Stimulated activated naive B cell treated with anti-CD40 and anti-IgM and Interleukin-4, amounts not matched to agents 10 μg/mL and 1 μg/mL and 100 μg/mL, for 72 hours (primary cell): ENCODE measurements at regions not wholly inside any gene's neighbourhood (a gene's known extent, or its start where the extent isn't known, plus 50 kb on each side); places are given as distances from the start of the nearest gene placed in this dataset.

Source experiments
- ATAC-seq, 2 donors: fragments of 150-1000 bp; cut with Tn5 transposase; replicated peaks; 2 replicates each; pipeline ENCODE4 v1.10.0; 2021; ENCODE audit warnings: moderate library complexity in 1 of 2
- DNase-seq: peaks from one replicate; pipeline ENCODE4 v3.0.0; 2021
- H3K27ac Mint-ChIP-seq: one replicate; pipeline ENCODE4 v1.8.0; 2022; ENCODE audit warnings: mild to moderate bottlenecking, mixed read lengths
- H3K27me3 Mint-ChIP-seq, 2 donors: one replicate each; pipeline ENCODE4 v1.8.0; 2022; ENCODE audit warnings: mixed read lengths in 2 of 2
- H3K36me3 Mint-ChIP-seq, 2 donors: one replicate each; pipeline ENCODE4 v1.8.0; 2022; ENCODE audit warnings: mixed read lengths in 2 of 2, mild to moderate bottlenecking in 1 of 2
- H3K4me1 Mint-ChIP-seq, 2 donors: one replicate each; pipeline ENCODE4 v1.8.0; 2022; ENCODE audit warnings: mixed read lengths in 2 of 2, mild to moderate bottlenecking in 1 of 2
- H3K4me3 Mint-ChIP-seq, 2 donors: one replicate each; pipeline ENCODE4 v1.8.0; 2022; ENCODE audit warnings: mild to moderate bottlenecking in 2 of 2, mixed read lengths in 2 of 2, moderate library complexity in 1 of 2
- H3K9me3 Mint-ChIP-seq, 2 donors: one replicate each; pipeline ENCODE4 v1.8.0; 2022; ENCODE audit warnings: mixed read lengths in 2 of 2, mild to moderate bottlenecking in 1 of 2

DNA sequence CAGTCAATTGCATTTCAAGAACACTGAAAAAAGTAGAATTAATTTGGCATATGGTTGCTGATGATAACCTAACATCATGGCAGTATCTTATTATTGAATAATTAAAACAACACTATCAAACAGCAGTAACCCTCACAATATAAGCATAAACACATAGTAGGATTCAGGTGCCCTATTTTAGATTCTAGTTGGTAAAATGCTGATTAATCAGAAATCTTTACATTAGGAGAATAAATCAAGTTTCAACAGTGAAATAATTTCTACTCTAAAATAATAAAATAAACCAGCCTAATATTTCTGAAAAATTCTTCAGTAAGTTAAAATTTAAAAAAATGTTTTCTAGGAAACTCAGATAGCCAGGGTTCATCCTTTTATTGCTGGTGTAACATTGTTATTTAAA, 76.4 kb upstream of the NUDT12 start:
- Mint-ChIP-seq H3K27ac (no peak overlapping the region), H3K9me3 (no peaks in the 10 kb centered on the region), H3K36me3 (no peaks in the 10 kb centered on the region), H3K27me3 (no peaks in the 10 kb centered on the region), H3K4me3 (no peak overlapping the region), H3K4me1 (no peaks in the 10 kb centered on the region)
- no peak for ATAC-seq
- no peak for DNase-seq

DNA sequence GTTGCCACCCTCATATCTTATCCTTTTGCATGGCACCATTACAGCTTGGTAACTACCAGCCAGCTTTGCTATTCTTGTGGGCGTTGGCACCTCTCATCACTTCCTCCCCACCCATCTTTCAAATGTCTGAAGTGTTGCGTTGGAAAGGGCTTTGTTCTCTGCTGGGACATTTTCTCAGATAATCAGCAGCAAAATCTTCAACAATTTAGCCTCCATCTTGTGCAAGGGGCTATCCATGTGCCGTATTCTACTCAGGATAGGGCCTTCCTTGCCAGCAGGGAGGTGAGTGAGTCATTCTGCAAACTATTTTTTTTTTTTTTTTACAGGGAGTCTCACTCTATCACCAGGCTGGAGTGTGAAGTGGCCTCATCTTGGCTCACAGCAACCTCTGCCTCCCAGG, 62.1 kb upstream of the NUDT12 start:
- Mint-ChIP-seq H3K27ac (no peak overlapping the region), H3K9me3 (peaks cover 0 to 1% of the 10 kb centered on the region in 2 donors), H3K36me3 (no peaks in the 10 kb centered on the region), H3K4me3 (no peak overlapping the region), H3K4me1 (no peaks in the 10 kb centered on the region), H3K27me3 (no peaks in the 10 kb centered on the region)
- ATAC-seq = no peak
- no peak for DNase-seq

DNA sequence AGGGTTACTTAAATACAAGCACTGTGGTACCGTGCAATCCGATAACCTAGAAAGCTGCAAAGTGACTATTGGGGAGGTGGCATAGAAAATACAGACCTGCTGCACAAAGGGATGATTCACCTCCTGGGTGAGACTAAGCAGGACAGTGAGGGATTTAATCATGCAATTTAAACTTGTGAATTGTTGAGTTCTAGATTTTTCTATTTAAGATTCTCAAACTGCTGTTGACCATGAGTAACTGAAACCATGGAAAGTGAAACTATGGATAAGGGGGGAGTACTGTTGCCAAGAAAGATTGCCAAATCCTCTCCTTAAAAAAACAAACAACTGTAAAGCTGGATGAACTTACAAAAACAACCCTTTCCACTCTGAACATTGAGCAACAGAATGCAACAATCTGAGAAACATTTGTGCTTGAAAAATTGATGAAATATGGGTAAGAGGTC, 61.5 kb upstream of the NUDT12 start:
- Mint-ChIP-seq H3K9me3 (peaks cover 0 to 1% of the 10 kb centered on the region in 2 donors), H3K4me1 (no peaks in the 10 kb centered on the region), H3K27ac (no peak overlapping the region), H3K4me3 (no peak overlapping the region), H3K27me3 (no peaks in the 10 kb centered on the region), H3K36me3 (no peaks in the 10 kb centered on the region)
- DNase-seq (no peak), ATAC-seq (no peak)

DNA sequence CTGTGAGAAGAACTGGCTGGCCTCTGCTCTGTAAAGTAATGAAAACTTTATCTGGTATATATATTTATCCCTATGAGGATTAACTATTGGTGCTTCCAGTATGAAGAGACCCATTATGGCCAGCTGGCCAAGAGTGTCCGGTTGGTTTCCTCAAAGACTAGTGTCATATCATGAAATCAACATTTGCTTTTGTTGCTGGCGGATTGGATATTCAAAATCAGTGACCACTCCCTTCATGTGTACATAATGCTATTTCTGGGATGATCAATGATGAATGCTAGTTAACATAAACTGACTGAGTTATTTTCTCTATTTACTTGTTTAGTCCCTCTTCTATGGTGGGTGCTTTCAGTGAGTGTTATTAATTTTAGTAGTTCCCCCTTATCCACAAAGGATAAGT, 60.8 kb upstream of the NUDT12 start:
- Mint-ChIP-seq H3K36me3 (no peaks in the 10 kb centered on the region), H3K4me3 (no peak overlapping the region), H3K9me3 (peaks cover 0 to 1% of the 10 kb centered on the region in 2 donors), H3K27me3 (no peaks in the 10 kb centered on the region), H3K27ac (no peak overlapping the region), H3K4me1 (no peaks in the 10 kb centered on the region)
- ATAC-seq (no peak), DNase-seq (no peak)

DNA sequence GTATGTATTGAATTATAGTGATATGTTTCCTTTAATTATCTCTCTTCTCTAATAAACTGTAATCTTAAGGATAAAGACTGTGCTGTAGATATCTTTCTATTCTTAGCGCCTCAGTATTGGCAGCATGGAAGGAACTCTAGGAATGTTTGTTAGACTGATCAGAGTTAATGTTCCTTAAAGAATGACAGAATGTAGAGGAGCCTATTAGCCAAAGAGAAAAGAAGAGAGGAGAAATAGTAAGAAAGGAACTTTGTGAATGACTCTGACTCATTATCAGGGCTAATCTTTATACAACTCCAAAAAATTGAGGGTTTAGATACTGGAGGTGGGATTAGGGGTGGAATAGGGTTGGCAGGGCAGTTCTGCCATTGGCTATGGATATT, 59.0 kb upstream of the NUDT12 start:
- H3K27ac Mint-ChIP-seq = no peak overlapping the region
- no peaks in the 10 kb centered on the region for H3K36me3 Mint-ChIP-seq
- ATAC-seq = no peak
- no peak overlapping the region for H3K4me3 Mint-ChIP-seq
- DNase-seq = no peak
- no peaks in the 10 kb centered on the region for H3K9me3 Mint-ChIP-seq
- no peaks in the 10 kb centered on the region for H3K27me3 Mint-ChIP-seq
- H3K4me1 Mint-ChIP-seq = no peaks in the 10 kb centered on the region

DNA sequence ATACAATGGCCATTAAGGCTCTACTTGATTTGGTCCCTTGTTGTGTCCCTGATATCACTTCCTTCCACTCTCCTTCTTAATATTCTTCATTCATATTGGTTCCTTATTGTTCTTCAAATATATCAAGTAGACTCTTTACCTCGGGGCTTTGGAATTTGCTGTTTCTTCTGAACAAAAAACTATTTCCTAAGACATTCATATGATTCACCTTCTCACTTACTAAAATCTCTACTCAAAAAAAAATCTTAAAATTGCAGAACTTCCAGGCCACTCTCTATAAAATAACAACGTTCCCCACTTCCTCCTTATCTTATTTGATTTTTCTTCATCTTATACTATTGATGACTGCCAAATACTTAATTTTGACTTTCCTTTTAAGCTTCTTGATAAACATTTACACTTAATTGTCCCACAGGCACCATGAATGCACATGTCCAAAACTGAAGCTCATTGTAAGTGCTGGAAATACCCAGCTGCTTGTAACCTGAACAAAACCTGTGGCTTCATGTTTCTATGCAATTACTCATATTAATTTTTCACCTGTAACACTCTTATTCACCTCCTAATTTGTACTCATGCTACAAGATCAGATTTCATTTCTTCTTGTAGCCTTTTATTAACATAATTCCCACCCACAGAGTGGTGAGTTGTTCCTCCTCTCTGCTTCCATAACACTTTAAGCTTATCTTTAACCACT, 58.4 kb upstream of the NUDT12 start:
- no peak overlapping the region for H3K27ac Mint-ChIP-seq
- H3K9me3 Mint-ChIP-seq = no peaks in the 10 kb centered on the region
- ATAC-seq (no peak), DNase-seq (no peak)
- H3K36me3 Mint-ChIP-seq = no peaks in the 10 kb centered on the region
- no peaks in the 10 kb centered on the region for H3K27me3 Mint-ChIP-seq
- no peak overlapping the region for H3K4me3 Mint-ChIP-seq
- no peaks in the 10 kb centered on the region for H3K4me1 Mint-ChIP-seq

DNA sequence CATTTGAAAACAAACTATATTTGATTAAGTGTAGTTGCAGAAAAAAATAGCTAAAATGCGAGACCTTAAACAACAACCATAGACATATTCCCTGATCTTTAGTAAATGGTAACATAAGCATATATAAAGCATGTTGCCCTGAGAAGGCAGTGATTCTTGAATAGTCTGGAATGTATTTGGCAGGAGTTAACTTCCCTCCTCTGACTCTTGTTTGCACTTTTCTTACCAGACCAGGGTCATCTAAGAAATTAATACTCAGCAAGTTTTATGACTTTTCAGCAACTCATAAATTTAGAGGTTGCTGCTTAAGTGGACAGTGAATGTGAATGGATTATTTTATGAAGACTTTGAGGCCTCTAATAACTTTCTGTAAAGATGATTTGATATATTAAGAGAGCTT, 55.3 kb upstream of the NUDT12 start:
- H3K27ac Mint-ChIP-seq = no peak overlapping the region
- H3K36me3 Mint-ChIP-seq = no peaks in the 10 kb centered on the region
- no peaks in the 10 kb centered on the region for H3K27me3 Mint-ChIP-seq
- DNase-seq (no peak), ATAC-seq (no peak)
- H3K4me3 Mint-ChIP-seq = no peak overlapping the region
- H3K4me1 Mint-ChIP-seq = no peaks in the 10 kb centered on the region
- no peaks in the 10 kb centered on the region for H3K9me3 Mint-ChIP-seq

DNA sequence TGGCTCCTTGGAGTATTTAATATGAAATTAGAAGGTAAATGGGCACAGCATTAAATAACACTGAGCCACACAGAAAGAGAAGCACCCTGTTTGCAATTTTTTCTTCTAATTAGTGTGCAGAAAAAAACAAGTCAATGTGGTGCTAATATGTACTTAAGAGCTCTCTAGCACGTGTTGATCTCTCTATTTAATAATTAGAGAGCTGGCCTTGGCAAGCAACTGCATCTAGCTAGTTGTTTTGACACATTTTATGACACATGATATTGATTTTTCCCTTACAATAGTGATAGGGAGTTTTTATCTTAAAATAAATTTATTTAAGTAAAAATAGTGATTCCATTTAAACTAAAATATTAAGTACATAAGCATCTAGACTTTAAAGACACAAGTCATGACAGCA, 54.5 kb upstream of the NUDT12 start:
- ATAC-seq = no peak
- H3K36me3 Mint-ChIP-seq = no peaks in the 10 kb centered on the region
- H3K27me3 Mint-ChIP-seq = no peaks in the 10 kb centered on the region
- no peaks in the 10 kb centered on the region for H3K4me1 Mint-ChIP-seq
- H3K27ac Mint-ChIP-seq = no peak overlapping the region
- no peak for DNase-seq
- H3K9me3 Mint-ChIP-seq = no peaks in the 10 kb centered on the region
- H3K4me3 Mint-ChIP-seq = no peak overlapping the region

DNA sequence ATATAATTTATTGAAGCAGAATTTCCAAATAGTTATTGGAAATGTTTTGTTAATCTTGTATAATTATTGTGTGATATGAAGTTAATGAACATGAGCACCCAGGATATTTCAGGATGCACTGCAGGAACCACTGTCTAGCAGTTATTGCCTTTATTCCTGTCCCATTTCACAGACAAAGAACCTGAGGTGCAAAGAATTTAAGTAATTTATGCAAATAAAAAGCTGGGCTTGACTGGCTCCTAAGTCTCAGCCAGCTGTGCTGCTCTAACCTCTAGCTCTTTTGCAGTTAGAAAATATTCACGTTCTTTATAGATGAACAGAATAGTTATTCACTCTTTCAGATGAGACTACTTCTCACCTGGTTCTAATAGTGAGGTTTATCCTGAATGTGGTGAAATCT, 50.0 kb upstream of the NUDT12 start:
- Mint-ChIP-seq H3K9me3 (no peaks in the 10 kb centered on the region), H3K4me1 (no peaks in the 10 kb centered on the region), H3K27me3 (no peaks in the 10 kb centered on the region), H3K36me3 (no peaks in the 10 kb centered on the region), H3K4me3 (no peak overlapping the region), H3K27ac (no peak overlapping the region)
- ATAC-seq (no peak), DNase-seq (no peak)
